PFSK-1 (cell line): ENCODE measurements at regions not wholly inside any gene's neighbourhood (a gene's known extent, or its start where the extent isn't known, plus 50 kb on each side); places are given as distances from the start of the nearest gene placed in this dataset.

Source experiments
- FOXP2 ChIP-seq: optimal IDR thresholded peaks from 2 replicates; pipeline ENCODE3; 2011; ENCODE audit warnings: borderline replicate concordance, control low read depth, inconsistent platforms; ENCODE audit not compliant: insufficient read depth; ENCODE audit errors: extremely low read length, extremely low read depth
- POLR2AphosphoS5 ChIP-seq: IDR thresholded peaks from 2 replicates; pipeline ENCODE4 v1.6.1; 2012; ENCODE audit warnings: low read depth, mild to moderate bottlenecking, control low read depth, low read length, moderate library complexity
- SIN3A ChIP-seq: IDR thresholded peaks from 2 replicates; pipeline ENCODE4 v1.6.1; 2012; ENCODE audit warnings: mild to moderate bottlenecking, low read length, moderate library complexity, borderline replicate concordance; ENCODE audit not compliant: insufficient read depth
- TAF1 ChIP-seq: IDR thresholded peaks from 2 replicates; pipeline ENCODE4 v1.6.1; 2012; ENCODE audit warnings: low read length, control low read depth, borderline replicate concordance; ENCODE audit not compliant: insufficient read depth
- TF ChIP-seq, protein P1 (sequence below), 2 experiments: IDR thresholded peaks; 2 replicates each; pipeline versions ENCODE4 v1.6.1 to v1.8.0; 2011 to 2012; ENCODE audit warnings: low read depth in 2 of 2, low read length in 2 of 2, control low read depth in 1 of 2, inconsistent platforms in 1 of 2, mild to moderate bottlenecking in 1 of 2, moderate library complexity in 1 of 2; ENCODE audit not compliant: insufficient read depth in 1 of 2

- TF ChIP-seq, protein P1, sequence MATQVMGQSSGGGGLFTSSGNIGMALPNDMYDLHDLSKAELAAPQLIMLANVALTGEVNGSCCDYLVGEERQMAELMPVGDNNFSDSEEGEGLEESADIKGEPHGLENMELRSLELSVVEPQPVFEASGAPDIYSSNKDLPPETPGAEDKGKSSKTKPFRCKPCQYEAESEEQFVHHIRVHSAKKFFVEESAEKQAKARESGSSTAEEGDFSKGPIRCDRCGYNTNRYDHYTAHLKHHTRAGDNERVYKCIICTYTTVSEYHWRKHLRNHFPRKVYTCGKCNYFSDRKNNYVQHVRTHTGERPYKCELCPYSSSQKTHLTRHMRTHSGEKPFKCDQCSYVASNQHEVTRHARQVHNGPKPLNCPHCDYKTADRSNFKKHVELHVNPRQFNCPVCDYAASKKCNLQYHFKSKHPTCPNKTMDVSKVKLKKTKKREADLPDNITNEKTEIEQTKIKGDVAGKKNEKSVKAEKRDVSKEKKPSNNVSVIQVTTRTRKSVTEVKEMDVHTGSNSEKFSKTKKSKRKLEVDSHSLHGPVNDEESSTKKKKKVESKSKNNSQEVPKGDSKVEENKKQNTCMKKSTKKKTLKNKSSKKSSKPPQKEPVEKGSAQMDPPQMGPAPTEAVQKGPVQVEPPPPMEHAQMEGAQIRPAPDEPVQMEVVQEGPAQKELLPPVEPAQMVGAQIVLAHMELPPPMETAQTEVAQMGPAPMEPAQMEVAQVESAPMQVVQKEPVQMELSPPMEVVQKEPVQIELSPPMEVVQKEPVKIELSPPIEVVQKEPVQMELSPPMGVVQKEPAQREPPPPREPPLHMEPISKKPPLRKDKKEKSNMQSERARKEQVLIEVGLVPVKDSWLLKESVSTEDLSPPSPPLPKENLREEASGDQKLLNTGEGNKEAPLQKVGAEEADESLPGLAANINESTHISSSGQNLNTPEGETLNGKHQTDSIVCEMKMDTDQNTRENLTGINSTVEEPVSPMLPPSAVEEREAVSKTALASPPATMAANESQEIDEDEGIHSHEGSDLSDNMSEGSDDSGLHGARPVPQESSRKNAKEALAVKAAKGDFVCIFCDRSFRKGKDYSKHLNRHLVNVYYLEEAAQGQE (IDR thresholded peaks at IDR 0.05; ENCODE audit: insufficient read depth in 1 of 2, low read depth in 2 of 2, low read length in 2 of 2): no peak
- TF ChIP-seq SIN3A: no peak
- TF ChIP-seq FOXP2: no peak
- TF ChIP-seq POLR2AphosphoS5: no peak
- no peak for TF ChIP-seq TAF1
Measured at GRCh38 chrX:46185923-46186810, 359.1 kb downstream of the ZNF674 start.

DNA sequence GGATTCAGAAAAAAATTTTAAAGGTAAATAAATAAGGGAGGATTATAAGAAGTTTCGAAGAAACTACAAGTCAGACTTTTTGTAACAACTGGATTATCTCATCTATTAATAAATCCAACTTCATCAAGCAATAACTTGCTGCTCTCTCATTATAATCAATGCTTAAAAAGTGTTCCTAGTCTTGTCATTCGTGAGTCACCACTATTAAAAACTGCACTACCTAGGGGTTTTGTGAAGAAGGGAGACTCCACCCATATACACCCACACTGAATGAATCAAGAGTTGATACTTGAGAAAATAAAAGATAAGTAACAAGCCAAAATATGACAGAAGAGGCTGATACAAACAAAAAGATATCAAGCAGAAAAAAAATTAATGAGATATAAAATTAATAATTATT lies 360.5 kb downstream of the ZNF674 start:
- TF ChIP-seq, protein P1 (IDR thresholded peaks at IDR 0.05; ENCODE audit: insufficient read depth in 1 of 2, low read depth in 2 of 2, low read length in 2 of 2): no peak
- TF ChIP-seq TAF1 (no peak), SIN3A (no peak), FOXP2 (no peak), POLR2AphosphoS5 (no peak)

DNA sequence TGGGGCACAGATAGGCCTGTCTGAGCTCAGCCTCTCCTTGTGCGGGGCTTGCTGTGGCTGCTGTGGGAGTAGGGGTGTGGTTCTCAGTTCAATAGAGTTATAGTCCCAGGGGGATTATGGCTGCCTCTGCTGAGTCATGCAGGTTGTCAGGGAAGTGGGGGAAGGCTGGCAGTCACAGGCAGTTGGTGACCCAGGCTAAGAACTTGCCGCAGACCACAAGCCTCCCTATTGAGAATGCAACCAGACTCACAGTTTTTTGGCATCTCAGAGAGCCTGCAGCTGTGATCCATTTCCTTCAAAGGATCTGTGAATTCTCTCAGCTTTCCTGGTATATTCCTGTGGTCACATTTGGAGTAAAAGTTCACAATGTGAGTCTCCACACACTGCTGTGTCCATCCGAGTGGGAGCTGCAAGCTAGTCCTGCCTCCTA lies 364.9 kb downstream of the ZNF674 start:
- TF ChIP-seq POLR2AphosphoS5 (no peak), TAF1 (no peak), SIN3A (no peak), FOXP2 (no peak)
- TF ChIP-seq, protein P1 (IDR thresholded peaks at IDR 0.05; ENCODE audit: insufficient read depth in 1 of 2, low read depth in 2 of 2, low read length in 2 of 2): no peak

GRCh38 chrX:46179748-46180147 lies 365.5 kb downstream of the ZNF674 start:
- TF ChIP-seq FOXP2 (no peak), TAF1 (no peak), POLR2AphosphoS5 (no peak), SIN3A (no peak)
- TF ChIP-seq, protein P1 (IDR thresholded peaks at IDR 0.05; ENCODE audit: insufficient read depth in 1 of 2, low read depth in 2 of 2, low read length in 2 of 2): no peak
